GM18861 (cell line): ENCODE measurements at regions not wholly inside any gene's neighbourhood (a gene's known extent, or its start where the extent isn't known, plus 50 kb on each side); places are given as distances from the start of the nearest gene placed in this dataset.
"Not testable (repeated sequence)": the region's sequence is repeated elsewhere in the genome, so short reads cannot be mapped to it uniquely, and the experiment has no call there.

Experiments
- ATAC-seq: cut with Tn5 transposase; IDR thresholded peaks from one replicate; pipeline ENCODE4 v1.9.1; 2021; ENCODE audit not compliant: unreplicated experiment

DNA sequence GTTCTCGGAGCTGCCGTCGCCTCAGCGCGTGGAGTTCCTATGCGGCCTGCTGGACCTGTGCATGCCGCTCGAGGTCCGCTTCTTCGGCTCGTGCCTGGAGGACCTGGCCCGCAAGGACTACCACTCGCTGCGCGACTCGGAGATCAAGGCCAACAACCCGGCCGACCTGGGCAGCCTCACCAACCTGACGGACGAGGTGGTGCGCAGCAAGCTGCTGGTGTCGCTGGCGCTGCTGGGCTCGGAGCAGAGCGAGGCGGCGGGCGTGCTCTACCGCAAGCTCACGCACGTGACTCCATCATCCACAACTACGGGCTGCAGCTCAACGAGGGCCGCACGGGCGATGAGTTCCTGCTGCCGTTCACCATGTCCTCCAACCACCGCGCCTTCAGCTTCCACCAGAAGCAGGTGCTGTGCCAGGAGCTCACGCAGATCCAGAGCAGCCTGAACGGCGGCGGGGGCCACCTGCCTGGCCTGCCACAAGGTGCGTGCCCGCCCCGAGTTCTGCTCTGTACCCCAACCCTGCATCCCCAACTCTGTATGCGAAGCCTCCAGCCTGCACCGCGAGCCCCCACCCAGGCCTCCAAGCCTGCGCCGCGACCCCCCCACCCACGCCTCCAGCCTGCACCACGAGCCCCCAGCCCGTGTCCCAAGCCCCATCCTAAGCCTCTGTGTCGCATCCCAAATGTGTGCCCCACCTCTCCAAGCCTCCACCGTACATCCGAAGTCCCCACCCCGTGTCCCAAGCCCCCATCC lies 178.2 kb downstream of the OR4M2 start:
- ATAC-seq: no peak

DNA sequence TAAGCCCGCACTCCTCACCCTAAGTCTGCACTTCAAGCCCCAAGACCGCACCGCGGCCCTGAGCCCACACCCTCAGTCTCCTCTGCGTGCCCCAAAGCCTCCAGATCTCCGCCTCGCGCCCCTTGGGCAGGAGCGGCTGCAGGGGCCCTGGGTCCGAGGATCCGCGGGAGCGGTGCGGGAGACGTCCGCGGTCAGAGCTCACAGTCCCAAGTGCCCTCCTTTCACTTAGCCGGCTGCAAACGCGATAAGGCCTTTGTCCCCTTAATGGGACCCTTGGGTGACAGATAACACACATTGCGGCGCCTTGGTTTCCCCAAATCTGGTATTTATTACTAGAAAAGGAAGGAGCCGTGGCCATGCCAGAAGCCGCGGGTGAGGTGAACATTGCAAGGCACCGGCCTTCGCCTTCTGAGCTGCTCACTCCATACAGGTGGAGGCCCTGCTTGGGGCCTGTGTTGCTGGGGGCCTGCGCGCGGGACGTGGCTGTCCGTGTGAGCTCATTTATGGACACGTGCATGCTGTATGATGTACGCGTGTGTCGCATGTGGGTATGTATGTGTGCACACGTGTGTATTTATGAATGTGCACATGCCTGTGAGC lies 178.9 kb downstream of the OR4M2 start:
- ATAC-seq: not testable (repeated sequence)

DNA sequence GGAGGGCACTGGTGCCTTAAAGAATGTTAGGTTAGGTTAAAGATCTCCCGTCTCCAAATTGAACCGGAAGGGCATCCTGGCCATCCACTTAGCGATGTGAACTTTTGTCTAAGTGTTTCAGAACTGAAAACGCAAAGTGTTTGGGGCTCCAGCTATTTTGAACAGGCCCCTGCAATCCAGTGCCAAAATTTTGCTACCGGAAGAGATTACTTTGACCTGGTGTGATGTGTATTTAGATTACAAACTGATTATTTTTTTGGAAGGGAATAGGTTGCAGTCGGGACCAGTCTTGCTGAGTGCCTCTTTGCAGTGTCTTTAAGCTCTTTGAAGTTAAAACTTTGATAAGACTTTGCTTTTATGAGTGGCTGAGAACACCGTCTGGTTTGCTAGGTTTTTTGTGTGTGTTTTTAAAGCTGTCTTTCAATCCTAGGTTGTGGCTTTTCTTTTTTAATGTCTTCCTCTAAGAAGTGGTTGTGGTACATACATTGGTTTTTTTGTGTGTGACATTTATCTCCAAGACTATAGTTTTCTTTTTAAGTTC lies 179.6 kb downstream of the OR4M2 start:
- ATAC-seq: no peak

DNA sequence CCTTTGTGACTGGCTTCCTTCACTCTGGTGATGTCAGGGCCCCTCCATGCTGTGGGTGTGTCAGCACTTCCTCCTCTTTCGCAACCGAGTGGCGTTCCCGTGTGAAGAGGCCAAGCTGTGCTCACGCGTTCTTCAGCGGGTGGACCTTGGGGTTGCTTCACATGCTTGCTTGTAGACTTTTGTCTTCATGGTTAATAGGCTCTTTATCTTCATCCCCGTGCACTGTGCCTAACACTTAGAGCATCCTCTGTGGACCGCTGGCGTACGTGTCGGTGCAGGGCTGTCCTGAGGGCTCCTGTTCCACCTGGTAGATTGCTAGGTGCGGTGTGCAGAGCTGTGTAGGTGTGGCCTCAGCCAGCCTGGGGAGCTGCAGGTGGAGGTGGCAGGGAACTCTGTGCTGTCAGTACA lies 182.3 kb downstream of the OR4M2 start:
- no peak for ATAC-seq

DNA sequence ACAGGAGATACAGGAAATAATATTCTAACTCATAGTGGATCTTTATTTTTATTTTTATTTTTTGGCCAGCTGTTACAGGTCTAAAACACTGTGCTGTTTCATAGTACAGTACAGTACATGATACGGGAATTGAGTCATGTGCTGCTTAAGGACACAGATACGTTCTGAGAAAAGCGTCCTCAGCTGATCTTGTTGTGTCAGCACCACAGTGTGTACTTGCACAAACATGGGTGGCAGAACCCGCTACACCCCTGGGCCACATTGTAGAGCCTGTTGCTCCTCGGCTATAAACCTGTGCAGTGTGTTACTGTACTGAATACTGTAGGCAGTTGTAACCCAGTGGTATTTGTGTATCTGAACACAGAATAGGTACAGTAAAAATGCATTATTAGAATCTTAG lies 183.4 kb downstream of the OR4M2 start:
- no peak for ATAC-seq

DNA sequence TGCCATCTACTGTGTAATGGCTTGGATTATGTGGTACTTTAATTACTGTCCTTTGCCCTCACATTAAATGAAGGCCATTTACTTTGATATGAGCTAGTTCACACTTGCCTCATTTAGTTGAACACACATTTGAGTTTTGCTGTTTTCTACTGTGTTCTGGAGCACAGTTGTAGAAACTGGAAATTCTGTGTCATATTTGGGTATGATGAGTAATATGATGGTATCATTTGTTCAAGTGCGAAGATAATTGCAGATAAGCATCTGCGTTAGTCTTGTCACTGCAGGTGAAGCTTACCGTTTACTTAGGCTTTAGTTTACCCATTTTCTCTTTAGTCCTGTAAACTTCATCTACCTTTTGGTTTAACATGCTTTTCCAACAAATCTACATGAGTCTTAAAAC lies 183.9 kb downstream of the OR4M2 start:
- not testable (repeated sequence) for ATAC-seq

DNA sequence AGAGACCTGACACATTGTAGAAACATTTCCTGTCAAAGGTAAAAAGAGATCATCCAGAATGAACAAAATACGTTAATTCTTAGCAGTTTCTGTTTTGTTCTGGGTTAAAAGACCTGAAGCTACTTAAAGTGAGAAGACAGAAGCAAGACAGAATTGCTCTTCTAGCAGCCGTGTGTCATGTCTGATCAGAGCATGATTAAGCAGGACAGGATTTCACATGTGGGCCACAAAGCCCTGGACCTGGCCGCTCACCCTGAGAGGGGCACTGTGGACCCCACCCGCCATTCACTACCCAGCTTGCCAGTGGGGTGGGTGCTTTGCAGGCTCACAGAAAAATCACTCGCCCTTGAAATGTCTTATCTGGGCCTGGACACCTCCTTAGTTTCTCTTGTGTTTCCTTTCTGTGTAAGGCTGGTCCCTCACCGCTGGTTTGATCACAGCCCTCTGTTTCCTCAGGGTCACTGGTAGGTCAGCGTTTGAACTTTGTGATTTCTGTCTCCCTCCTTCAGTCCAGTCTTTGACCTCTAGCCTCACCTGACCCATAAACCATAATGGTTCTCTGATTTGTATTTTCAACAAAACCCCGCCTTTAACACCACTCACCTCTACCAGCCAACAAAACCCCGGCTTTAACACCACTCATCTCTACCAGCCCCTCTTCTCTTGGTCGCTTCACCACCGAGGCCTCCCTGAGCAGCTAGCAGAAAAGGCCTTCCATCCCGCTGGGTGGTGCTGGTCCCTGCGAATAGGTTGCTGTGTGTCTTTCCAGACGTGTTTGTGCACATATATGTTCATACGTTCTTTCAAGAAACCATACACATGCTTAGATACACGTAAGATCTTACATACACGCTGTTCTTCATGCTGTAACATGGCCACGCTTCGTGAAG lies 185.0 kb downstream of the OR4M2 start:
- no peak for ATAC-seq

DNA sequence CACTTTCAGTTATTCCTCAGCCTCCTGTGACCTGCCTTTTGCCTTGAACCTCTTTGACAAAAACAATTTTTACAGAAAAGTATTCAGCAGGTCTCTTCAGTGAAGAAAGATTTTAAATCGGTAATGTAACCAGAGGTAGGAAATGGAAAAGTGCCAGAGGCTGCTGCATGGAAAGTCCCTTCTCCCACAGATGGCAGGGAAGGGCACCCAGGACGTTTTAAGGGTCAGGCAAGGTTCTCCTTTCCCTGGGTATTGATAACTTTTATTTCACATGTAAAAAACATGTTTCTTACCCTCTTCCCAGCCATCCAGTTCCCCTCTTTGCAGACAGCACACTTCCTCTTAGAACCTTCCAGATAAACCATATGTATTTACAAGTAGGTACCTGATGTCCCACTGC lies 185.6 kb downstream of the OR4M2 start:
- ATAC-seq: no peak

DNA sequence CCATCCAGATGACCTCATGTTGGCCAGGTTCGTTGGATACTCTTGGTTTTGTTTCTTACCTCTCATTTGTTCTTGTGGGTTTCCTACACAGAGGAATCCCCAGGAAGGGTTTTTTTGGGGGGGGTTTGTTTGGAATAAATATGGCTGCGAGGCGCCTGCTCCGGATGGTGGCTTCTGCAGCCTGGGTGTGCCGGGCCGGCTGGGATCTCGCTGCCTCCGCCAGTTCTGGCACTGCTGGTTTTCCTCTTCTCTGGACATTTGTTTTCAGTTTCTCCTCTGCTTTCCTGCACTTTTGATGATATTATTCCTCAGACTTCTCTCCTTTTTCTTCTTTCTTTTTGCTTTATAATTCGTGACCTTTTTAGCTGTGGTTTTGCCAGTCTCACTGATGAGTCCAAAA lies 187.4 kb downstream of the OR4M2 start:
- no peak for ATAC-seq

DNA sequence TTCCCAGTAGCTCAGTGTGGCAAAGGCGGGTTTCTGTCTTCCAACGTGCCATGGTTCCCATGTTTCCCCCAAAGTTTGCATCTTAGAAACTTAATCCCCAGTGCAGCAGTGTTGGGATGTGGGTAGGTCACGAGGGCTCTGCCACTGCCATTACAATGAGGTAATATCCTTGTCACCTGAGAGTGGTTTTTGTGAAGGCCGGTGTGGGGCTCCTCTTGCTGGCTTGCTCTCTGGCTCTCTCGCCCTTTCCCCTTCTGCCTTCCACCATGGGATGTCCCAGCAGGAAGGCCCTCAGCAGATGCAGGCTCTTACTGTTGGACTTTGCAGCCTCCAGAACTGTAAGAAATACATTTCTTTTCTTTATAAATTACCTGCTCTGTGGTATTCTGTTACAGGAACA lies 187.9 kb downstream of the OR4M2 start:
- not testable (repeated sequence) for ATAC-seq

DNA sequence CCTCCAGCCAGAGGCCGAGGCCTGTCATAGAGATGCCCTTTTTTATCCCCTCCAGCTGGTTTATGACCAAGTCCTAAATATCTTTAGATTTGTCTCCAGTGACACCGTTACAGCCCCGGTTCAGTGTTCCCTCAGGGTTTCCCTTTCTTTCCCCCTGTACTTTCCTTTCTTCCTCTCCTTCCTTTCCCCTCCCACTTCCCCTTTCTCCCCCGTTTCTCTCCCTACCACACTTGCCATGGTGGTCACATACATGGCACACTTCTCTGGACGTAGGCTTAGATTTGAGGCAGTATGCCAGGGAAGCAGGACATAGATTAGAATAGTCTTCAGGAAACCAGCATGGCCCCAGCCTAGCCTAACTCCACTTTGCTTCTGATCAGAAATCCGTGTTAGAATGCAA lies 188.3 kb downstream of the OR4M2 start:
- ATAC-seq: not testable (repeated sequence)

DNA sequence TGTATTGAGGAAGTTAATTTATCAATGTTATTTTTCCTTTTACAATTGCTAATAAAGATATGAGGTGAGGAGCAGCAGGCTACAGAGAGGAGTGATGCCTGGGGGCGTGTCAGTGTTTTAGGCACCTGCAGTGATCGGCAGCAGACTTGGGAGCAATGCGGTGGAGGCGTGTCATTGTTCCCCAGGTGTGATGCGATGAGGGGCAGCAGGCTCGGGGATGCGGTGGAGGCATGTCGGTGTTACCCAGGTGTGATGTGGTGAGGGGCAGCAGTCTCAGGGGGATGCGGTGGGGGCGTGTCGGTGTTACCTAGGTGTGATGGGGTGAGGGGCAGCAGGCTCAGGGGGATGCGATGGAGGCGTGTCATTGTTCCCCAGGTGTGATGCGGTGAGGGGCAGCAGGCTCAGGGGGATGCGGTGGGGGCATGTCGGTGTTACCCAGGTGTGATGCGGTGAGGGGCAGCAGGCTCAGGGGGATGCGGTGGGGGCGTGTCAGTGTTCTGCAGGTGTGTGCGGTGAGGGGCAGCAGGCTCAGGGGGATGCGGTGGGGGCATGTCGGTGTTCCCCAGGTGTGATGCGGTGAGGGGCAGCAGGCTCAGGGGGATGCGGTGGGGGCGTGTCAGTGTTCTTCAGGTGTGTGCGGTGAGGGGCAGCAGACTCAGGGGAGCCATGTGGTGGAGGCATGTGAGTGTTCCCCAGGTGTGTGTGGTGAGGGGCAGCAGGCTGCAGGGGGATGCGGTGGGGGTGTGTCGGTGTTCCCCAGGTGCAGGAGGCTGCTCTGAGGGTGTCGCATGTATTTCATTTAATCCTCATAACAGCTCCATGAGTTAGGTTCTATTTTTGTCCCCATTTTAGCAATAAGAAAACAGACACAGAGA lies 186.2 kb upstream of the GOLGA6L22 start:
- not testable (repeated sequence) for ATAC-seq

DNA sequence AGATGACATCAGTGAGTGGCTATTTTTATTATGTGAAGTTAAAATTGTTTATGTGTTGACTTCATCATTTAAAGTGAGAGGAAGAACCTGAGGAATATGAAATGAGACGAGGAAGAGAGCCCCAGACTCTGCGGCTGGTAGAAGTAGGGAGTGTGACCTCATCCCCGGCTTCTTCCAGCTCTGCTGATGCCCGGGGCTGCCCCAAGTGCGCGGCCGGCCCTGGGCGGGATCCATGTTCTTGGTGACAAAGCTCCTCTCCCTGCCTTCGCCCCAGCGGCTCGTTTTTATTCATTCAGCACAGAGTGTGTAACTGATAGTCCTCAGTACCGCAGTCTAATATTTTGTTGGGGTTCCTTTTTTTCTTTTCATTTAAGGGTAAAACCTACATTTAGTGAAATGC lies 185.5 kb upstream of the GOLGA6L22 start:
- ATAC-seq: not testable (repeated sequence)

DNA sequence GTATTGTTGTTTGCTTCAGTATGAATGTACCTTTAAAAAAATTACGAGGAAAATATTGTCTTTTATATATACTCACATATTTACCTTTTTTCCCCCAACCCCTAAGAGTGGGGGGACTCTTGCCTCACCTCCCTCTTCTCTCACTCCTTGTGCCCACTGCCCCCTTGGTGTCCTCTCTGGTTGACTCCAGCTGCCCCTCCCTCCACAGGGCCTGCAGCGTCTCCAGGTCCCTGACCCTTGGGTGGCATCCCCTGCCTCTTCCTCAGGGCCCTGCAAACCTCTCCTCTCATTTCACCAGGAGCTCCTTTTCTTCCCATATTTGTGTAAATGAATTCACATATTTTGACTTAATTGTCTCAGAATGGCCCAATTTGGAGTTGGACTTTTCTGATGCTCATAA lies 184.3 kb upstream of the GOLGA6L22 start:
- not testable (repeated sequence) for ATAC-seq

DNA sequence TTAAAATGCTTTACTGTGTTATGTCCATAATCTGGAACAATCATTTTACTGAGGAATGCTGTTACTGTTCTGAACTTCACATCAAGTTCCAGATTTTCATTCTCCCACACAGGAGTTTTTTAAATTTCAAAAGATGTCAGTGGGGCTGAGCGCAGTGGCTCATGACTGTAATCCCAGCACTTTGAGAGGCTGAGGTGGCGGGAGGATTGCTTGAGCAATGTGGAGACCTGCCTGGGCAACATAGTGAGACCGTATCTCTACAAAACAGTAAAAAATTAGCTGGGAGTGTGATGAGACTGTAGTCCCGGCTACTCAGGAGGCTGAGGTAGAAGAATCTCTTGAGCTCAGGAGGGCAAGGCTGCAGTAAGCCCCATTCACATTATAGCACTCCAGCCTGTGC lies 177.9 kb upstream of the GOLGA6L22 start:
- not testable (repeated sequence) for ATAC-seq

DNA sequence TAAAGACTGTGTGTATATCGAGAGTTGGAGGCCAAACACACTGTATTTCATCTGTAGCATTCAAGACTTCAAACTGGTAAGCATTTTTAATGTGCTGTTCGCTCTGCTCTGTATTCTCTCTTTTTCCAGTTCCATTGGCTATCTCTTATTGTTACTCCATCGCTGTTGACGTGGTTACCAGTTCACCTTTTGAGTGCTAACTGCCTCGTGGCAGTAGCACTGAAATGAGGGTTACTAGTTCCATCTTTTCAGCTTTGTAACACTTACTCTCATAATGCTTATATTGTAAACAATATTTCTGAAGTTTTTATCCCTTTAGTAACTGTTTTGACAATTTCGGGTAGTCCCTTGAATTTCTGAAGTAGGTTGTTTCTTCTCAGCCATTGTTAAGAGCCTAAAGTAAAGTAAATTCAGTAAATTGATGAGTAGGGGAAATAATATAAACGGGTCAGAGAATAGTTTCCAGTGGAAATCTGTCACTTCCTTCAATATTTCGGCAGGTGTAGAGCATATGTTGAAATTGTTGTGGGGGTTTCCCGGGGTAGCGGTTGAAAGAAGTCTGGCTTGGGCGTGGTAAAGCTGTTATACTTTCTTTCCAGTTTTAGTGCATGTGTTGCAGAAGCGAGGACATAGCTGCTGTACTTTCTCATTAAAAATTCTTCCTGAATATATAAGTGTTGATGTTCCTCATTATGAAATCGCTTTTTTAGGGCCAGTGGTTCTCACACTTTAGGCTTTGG lies 175.7 kb upstream of the GOLGA6L22 start:
- not testable (repeated sequence) for ATAC-seq

DNA sequence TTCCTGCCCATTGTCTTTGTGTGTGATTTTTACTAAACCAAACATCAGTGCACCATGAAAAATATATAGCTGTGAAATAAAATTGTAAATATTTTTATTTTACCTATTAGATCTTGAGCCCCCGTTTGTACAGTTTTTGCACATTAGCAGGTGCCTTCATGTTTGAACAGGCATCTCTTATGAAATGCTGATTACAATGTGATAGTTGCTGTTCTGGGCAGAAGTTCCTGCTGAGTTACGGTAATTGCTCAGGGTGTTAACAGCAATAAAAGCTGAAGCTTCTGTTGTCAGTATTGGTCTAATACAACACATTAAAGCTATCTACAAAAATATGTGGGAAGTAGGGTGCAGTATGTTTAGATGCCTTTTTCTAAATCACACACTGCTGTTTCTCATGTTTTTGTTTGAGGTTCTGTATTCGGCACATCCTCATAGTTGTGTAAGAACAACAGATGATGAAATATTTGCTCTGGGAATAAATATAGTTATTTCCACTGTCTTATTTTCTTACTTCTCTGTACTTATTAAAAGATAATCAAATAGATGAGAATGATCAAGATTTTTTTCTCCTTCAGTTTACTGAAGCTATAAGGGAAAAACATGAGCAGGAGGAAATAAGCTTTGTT lies 173.8 kb upstream of the GOLGA6L22 start:
- ATAC-seq: not testable (repeated sequence)

DNA sequence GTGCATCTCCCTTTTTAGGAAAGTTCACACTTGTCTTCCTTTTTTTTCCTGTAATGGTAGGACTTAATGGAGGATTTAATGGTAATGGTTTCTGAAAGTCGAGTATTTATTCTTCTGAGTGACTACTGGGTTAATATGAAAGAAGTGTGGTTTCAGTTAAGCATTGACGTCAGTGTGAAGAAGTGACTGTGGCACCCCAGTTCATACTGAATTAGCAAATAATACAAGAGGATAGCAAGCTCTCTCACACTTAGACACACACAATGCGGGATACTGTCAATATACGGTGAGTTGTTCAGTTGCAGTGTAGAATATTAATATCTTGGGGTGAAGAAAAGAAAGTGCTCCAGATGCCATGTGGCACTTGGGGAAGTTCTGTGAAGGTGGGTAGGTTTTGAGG lies 167.6 kb upstream of the GOLGA6L22 start:
- not testable (repeated sequence) for ATAC-seq

DNA sequence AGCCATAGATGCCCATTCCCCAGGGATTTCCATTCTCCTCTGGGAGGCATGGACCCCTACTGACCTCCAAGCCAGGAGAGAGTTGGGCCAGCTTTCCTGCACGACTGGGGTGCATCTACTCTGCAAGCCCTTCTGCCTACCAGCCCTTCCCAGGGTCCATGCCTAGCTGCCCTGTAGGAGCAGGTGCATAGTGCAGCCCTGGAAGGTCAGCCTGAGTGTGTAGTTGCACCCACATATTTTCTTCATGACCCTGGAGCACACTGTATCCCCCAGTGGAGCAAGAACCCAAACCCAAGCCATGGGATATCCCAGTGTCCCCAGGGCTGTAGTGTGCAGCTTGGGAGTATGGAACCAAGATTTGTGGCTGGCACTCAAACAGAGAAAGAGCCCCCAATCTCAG lies 155.6 kb upstream of the GOLGA6L22 start:
- ATAC-seq: not testable (repeated sequence)
